Posterior vena cava (tissue), 2 donors: ENCODE measurements at regions not wholly inside any gene's neighbourhood (a gene's known extent, or its start where the extent isn't known, plus 50 kb on each side); places are given as distances from the start of the nearest gene placed in this dataset.

ENCODE experiments used
- DNase-seq: peaks from one replicate; pipeline ENCODE4 v3.0.0-alpha.2; 2020; ENCODE audit warnings: low spot score
- intact Hi-C, 2 donors: fragments of 100-400 bp; cut with DNase I; formaldehyde crosslinking; loops; one replicate each; pipeline versions ENCODE4 v1.14.1 to v1.14.2; 2022 to 2023
- donor health status: DM: yes; HTN: yes; CAD: no.
- donor health status: DM: yes; HTN: yes; CAD: no.

- intact Hi-C loops = no loop called here
- DNase-seq = no peak
Measured at GRCh38 chr1:198030682-198031081, 113.5 kb downstream of the LHX9 start.

GRCh38 chr1:198031086-198031485 is 113.9 kb downstream of the LHX9 start:
- no peak for DNase-seq
- intact Hi-C loops = no loop called here

- no peak for DNase-seq
- intact Hi-C loops = no loop called here
Measured at GRCh38 chr1:198032668-198033067, 115.5 kb downstream of the LHX9 start.

- intact Hi-C loops = no loop called here
Measured at GRCh38 chr1:198040880-198041279, 115.9 kb upstream of the NEK7 start.

GRCh38 chr1:198042168-198042567 is 114.6 kb upstream of the NEK7 start:
- intact Hi-C loops = no loop called here
- no peak for DNase-seq

More at GRCh38 chr1:198040880-198041279, 115.9 kb upstream of the NEK7 start:
- DNase-seq = no peak

GRCh38 chr1:198047913-198048312 is 108.9 kb upstream of the NEK7 start:
- DNase-seq = no peak
- intact Hi-C loops = no loop called here

GRCh38 chr1:198054510-198054909 is 102.3 kb upstream of the NEK7 start:
- no peak for DNase-seq
- intact Hi-C loops = no loop called here

GRCh38 chr1:198056255-198056654 is 100.5 kb upstream of the NEK7 start:
- DNase-seq = no peak
- intact Hi-C loops = no loop called here

GRCh38 chr1:198064181-198064580 is 92.6 kb upstream of the NEK7 start:
- intact Hi-C loops = no loop called here
- no peak for DNase-seq

GRCh38 chr1:198068285-198068684 is 88.5 kb upstream of the NEK7 start:
- no peak for DNase-seq
- intact Hi-C loops = no loop called here

- DNase-seq = no peak
- intact Hi-C loops = no loop called here
Measured at GRCh38 chr1:198072177-198072576, 84.6 kb upstream of the NEK7 start.

- intact Hi-C loops = no loop called here
- no peak for DNase-seq
Measured at GRCh38 chr1:198075296-198075695, 81.5 kb upstream of the NEK7 start.

- intact Hi-C loops = no loop called here
- no peak for DNase-seq
Measured at GRCh38 chr1:198079432-198079951, 77.3 kb upstream of the NEK7 start.

- no peak for DNase-seq
- intact Hi-C loops = loop anchor here in 1 of 2 donors (10.0 kb wide), 1 partner anchor 272 kb away; no protein-coding TSS in a partner anchor
Measured at GRCh38 chr1:198082576-198082975, 74.2 kb upstream of the NEK7 start.

GRCh38 chr1:198083549-198083948 is 73.2 kb upstream of the NEK7 start:
- intact Hi-C loops = loop anchor here in 1 of 2 donors (10.0 kb wide), 1 partner anchor 271 kb away; no protein-coding TSS in a partner anchor
- no peak for DNase-seq

- no peak for DNase-seq
- intact Hi-C loops = loop anchor here in 1 of 2 donors (10.0 kb wide), 1 partner anchor 270 kb away; no protein-coding TSS in a partner anchor
Measured at GRCh38 chr1:198084241-198084908, 72.4 kb upstream of the NEK7 start.

- intact Hi-C loops = loop anchor here in 1 of 2 donors (10.0 kb wide), 1 partner anchor 269 kb away; no protein-coding TSS in a partner anchor
- DNase-seq = no peak
Measured at GRCh38 chr1:198086051-198086745, 70.6 kb upstream of the NEK7 start.

GRCh38 chr1:198087831-198088230 is 69.0 kb upstream of the NEK7 start:
- no peak for DNase-seq
- intact Hi-C loops = loop anchor here in 1 of 2 donors (10.0 kb wide), 1 partner anchor 267 kb away; no protein-coding TSS in a partner anchor

GRCh38 chr1:198088360-198089071 is 68.3 kb upstream of the NEK7 start:
- no peak for DNase-seq
- intact Hi-C loops = loop anchor here in 1 of 2 donors (10.0 kb wide), 1 partner anchor 266 kb away; no protein-coding TSS in a partner anchor

GRCh38 chr1:198096390-198096789 is 60.4 kb upstream of the NEK7 start:
- intact Hi-C loops = no loop called here

More at GRCh38 chr1:198096390-198096789, 60.4 kb upstream of the NEK7 start:
- no peak for DNase-seq
